ENCODE measurements at regions not wholly inside any gene's neighbourhood (a gene's known extent, or its start where the extent isn't known, plus 50 kb on each side); places are given as distances from the start of the nearest gene placed in this dataset.

- H3K36me3 ChIP-seq (ENCODE audit: control insufficient read depth, insufficient read depth, low read length): no peaks in the 10 kb centered on the region
- H3K9me3 ChIP-seq (ENCODE audit: control insufficient read depth, insufficient read depth, low read length): no peaks in the 10 kb centered on the region
- no peaks in the 10 kb centered on the region for H3K4me1 ChIP-seq (ENCODE audit: control insufficient read depth, insufficient read depth, low read length)
- 86% methylated on average over 5 of the region's 5 CpGs for WGBS (ENCODE audit: insufficient coverage)
- DNase-seq (no peak), ATAC-seq (no peak)
- no peaks in the 10 kb centered on the region for H3K27me3 ChIP-seq (ENCODE audit: control insufficient read depth, insufficient read depth, low read length)
- H3K4me3 ChIP-seq (ENCODE audit: low read length): no peak overlapping the region
- Mint-ChIP-seq H3K27ac (no peak overlapping the region), H3K36me3 (no peaks in the 10 kb centered on the region), H3K9me3 (no peaks in the 10 kb centered on the region), H3K4me1 (peaks cover 0 to 5% of the 10 kb centered on the region in 2 donors), H3K4me3 (no peak overlapping the region), H3K27me3 (ENCODE audit: low read depth in 2 of 2) (peaks cover 0 to 6% of the 10 kb centered on the region in 2 donors)
- no peak overlapping the region for H3K27ac ChIP-seq (ENCODE audit: low read length)
- TF ChIP-seq, protein P1, sequence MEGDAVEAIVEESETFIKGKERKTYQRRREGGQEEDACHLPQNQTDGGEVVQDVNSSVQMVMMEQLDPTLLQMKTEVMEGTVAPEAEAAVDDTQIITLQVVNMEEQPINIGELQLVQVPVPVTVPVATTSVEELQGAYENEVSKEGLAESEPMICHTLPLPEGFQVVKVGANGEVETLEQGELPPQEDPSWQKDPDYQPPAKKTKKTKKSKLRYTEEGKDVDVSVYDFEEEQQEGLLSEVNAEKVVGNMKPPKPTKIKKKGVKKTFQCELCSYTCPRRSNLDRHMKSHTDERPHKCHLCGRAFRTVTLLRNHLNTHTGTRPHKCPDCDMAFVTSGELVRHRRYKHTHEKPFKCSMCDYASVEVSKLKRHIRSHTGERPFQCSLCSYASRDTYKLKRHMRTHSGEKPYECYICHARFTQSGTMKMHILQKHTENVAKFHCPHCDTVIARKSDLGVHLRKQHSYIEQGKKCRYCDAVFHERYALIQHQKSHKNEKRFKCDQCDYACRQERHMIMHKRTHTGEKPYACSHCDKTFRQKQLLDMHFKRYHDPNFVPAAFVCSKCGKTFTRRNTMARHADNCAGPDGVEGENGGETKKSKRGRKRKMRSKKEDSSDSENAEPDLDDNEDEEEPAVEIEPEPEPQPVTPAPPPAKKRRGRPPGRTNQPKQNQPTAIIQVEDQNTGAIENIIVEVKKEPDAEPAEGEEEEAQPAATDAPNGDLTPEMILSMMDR (IDR thresholded peaks at IDR 0.05): no peak
- intact Hi-C loops (cut with micrococcal nuclease): no loop called here
Measured at GRCh38 chr4:123807187-123807586, 410.6 kb downstream of the SPRY1 start.

DNA sequence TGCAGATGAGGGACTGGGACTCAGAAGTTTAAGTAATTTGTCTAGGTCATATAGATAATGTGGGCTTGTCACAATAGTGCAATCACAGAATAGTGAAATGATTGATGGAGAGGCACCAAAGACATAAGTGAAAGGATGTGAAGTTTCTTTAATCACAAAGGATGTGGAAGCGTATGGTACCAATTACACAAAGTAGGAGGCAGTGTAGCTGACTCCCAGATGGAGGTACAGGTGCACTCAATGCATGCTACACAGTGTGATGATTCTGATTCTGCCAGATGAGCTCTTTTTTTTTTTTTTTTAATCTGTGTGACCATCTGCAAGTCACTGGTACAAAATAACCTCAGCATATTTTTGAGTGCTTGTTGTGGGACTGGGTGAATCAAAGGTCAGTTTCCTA lies 411.3 kb downstream of the SPRY1 start:
- intact Hi-C loops (cut with micrococcal nuclease): no loop called here
- no peak overlapping the region for H3K27ac Mint-ChIP-seq
- DNase-seq (no peak), ATAC-seq (no peak)
- no peak overlapping the region for H3K4me3 Mint-ChIP-seq
- peaks cover 0 to 5% of the 10 kb centered on the region in 2 donors for H3K4me1 Mint-ChIP-seq
- no peak overlapping the region for H3K27ac ChIP-seq (ENCODE audit: low read length)
- no peaks in the 10 kb centered on the region for H3K9me3 Mint-ChIP-seq
- TF ChIP-seq, protein P1 (IDR thresholded peaks at IDR 0.05): no peak
- 77% methylated on average over 1 of the region's 1 CpG for WGBS (ENCODE audit: insufficient coverage)
- H3K4me3 ChIP-seq (ENCODE audit: low read length): no peak overlapping the region
- H3K4me1 ChIP-seq (ENCODE audit: control insufficient read depth, insufficient read depth, low read length): no peaks in the 10 kb centered on the region
- H3K9me3 ChIP-seq (ENCODE audit: control insufficient read depth, insufficient read depth, low read length): no peaks in the 10 kb centered on the region
- no peaks in the 10 kb centered on the region for H3K27me3 ChIP-seq (ENCODE audit: control insufficient read depth, insufficient read depth, low read length)
- H3K27me3 Mint-ChIP-seq (ENCODE audit: low read depth in 2 of 2): peaks cover 0 to 6% of the 10 kb centered on the region in 2 donors
- H3K36me3 Mint-ChIP-seq: no peaks in the 10 kb centered on the region
- H3K36me3 ChIP-seq (ENCODE audit: control insufficient read depth, insufficient read depth, low read length): no peaks in the 10 kb centered on the region

GRCh38 chr4:123809864-123810263 lies 413.3 kb downstream of the SPRY1 start:
- Histone ChIP-seq H3K36me3 (ENCODE audit: control insufficient read depth, insufficient read depth, low read length) (no peaks in the 10 kb centered on the region), H3K27ac (ENCODE audit: low read length) (no peak overlapping the region), H3K4me3 (ENCODE audit: low read length) (no peak overlapping the region), H3K4me1 (ENCODE audit: control insufficient read depth, insufficient read depth, low read length) (no peaks in the 10 kb centered on the region), H3K9me3 (ENCODE audit: control insufficient read depth, insufficient read depth, low read length) (no peaks in the 10 kb centered on the region), H3K27me3 (ENCODE audit: control insufficient read depth, insufficient read depth, low read length) (no peaks in the 10 kb centered on the region)
- TF ChIP-seq, protein P1 (IDR thresholded peaks at IDR 0.05): no peak
- Mint-ChIP-seq H3K36me3 (no peaks in the 10 kb centered on the region), H3K27me3 (ENCODE audit: low read depth in 2 of 2) (peaks cover 0 to under 1% of the 10 kb centered on the region in 2 donors), H3K27ac (no peak overlapping the region), H3K4me1 (peaks cover 0 to 5% of the 10 kb centered on the region in 2 donors), H3K9me3 (no peaks in the 10 kb centered on the region), H3K4me3 (no peak overlapping the region)
- no peak for ATAC-seq
- no peak for DNase-seq
- intact Hi-C loops (cut with micrococcal nuclease): no loop called here
- WGBS (ENCODE audit: insufficient coverage): 94% methylated on average over 1 of the region's 1 CpG

- H3K4me3 ChIP-seq (ENCODE audit: low read length): no peak overlapping the region
- no peaks in the 10 kb centered on the region for H3K9me3 ChIP-seq (ENCODE audit: control insufficient read depth, insufficient read depth, low read length)
- Mint-ChIP-seq H3K36me3 (no peaks in the 10 kb centered on the region), H3K4me3 (no peak overlapping the region), H3K9me3 (no peaks in the 10 kb centered on the region), H3K27me3 (ENCODE audit: low read depth in 2 of 2) (no peaks in the 10 kb centered on the region), H3K27ac (no peak overlapping the region), H3K4me1 (peaks cover 0 to 5% of the 10 kb centered on the region in 2 donors)
- H3K27me3 ChIP-seq (ENCODE audit: control insufficient read depth, insufficient read depth, low read length): no peaks in the 10 kb centered on the region
- no peak for DNase-seq
- intact Hi-C loops (cut with micrococcal nuclease): no loop called here
- no peak for ATAC-seq
- no peak overlapping the region for H3K27ac ChIP-seq (ENCODE audit: low read length)
- TF ChIP-seq, protein P1 (IDR thresholded peaks at IDR 0.05): no peak
- no peaks in the 10 kb centered on the region for H3K4me1 ChIP-seq (ENCODE audit: control insufficient read depth, insufficient read depth, low read length)
- no peaks in the 10 kb centered on the region for H3K36me3 ChIP-seq (ENCODE audit: control insufficient read depth, insufficient read depth, low read length)
- whole genome bisulfite sequencing (ENCODE audit: insufficient coverage): 20% methylated on average over 3 of the region's 3 CpGs
Measured at GRCh38 chr4:123812066-123812390, 415.4 kb downstream of the SPRY1 start.
